Right atrium auricular region (tissue), 2 donors: ENCODE measurements at regions not wholly inside any gene's neighbourhood (a gene's known extent, or its start where the extent isn't known, plus 50 kb on each side); places are given as distances from the start of the nearest gene placed in this dataset.

Experiments
- DNase-seq: peaks from one replicate; pipeline ENCODE4 v3.0.0-alpha.2; 2019; ENCODE audit warnings: low spot score
- H3K27ac ChIP-seq, 2 donors: fragments of 200-600 bp; sonication (generic); 1 replicate in 1 of 2; 2 replicates in 1 of 2; pipeline ENCODE4 v1.5.1; 2016 to 2019
- H3K27me3 ChIP-seq, 2 donors: fragments of 200-600 bp; sonication (generic); one replicate each; pipeline versions ENCODE4 v1.5.1 to v1.6.0; 2017 to 2019
- H3K36me3 ChIP-seq: fragments of 200-600 bp; sonication (generic); one replicate; pipeline ENCODE4 v1.5.1; 2016
- H3K4me1 ChIP-seq, 2 donors: fragments of 200-600 bp; sonication (generic); one replicate each; pipeline versions ENCODE4 v1.5.1 to v1.6.0; 2017 to 2019
- H3K4me3 ChIP-seq, 2 donors: fragments of 200-600 bp; sonication (generic); 1 replicate in 1 of 2; 2 replicates in 1 of 2; pipeline ENCODE4 v1.5.1; 2017 to 2019; ENCODE audit warnings: mild to moderate bottlenecking in 1 of 2, moderate library complexity in 1 of 2
- H3K9me3 ChIP-seq, 2 donors: fragments of 200-600 bp; sonication (generic); one replicate each; pipeline ENCODE4 v1.5.1; 2019
- TF ChIP-seq, protein P1 (sequence below), 2 donors: fragments of 200-600 bp; sonication (generic); IDR thresholded peaks; one replicate each; pipeline ENCODE4 v1.5.1; 2019; ENCODE audit warnings: antibody characterized with exemption in 2 of 2

DNA sequence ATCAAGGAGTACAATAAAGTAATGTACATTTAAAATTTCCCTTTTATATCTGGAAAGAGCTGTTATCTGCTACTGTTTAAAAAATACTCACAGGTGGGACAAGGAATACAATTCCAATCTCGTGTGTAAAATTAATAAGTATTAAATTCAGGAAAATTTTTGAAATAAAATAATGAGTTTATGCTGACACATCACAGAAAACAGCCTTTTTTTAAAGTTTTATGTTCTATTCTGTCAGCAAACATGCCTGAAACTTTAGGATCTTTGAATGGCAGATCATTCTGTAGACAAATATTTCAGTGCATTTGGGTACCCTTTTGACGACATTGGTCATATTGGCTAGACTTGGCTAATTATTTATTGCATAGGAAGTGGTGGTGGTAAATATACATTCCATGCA lies 254.4 kb upstream of the ETAA1 start:
- TF ChIP-seq, protein P1, sequence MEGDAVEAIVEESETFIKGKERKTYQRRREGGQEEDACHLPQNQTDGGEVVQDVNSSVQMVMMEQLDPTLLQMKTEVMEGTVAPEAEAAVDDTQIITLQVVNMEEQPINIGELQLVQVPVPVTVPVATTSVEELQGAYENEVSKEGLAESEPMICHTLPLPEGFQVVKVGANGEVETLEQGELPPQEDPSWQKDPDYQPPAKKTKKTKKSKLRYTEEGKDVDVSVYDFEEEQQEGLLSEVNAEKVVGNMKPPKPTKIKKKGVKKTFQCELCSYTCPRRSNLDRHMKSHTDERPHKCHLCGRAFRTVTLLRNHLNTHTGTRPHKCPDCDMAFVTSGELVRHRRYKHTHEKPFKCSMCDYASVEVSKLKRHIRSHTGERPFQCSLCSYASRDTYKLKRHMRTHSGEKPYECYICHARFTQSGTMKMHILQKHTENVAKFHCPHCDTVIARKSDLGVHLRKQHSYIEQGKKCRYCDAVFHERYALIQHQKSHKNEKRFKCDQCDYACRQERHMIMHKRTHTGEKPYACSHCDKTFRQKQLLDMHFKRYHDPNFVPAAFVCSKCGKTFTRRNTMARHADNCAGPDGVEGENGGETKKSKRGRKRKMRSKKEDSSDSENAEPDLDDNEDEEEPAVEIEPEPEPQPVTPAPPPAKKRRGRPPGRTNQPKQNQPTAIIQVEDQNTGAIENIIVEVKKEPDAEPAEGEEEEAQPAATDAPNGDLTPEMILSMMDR (IDR thresholded peaks at IDR 0.05): no peak
- H3K4me3 ChIP-seq: no peak overlapping the region

DNA sequence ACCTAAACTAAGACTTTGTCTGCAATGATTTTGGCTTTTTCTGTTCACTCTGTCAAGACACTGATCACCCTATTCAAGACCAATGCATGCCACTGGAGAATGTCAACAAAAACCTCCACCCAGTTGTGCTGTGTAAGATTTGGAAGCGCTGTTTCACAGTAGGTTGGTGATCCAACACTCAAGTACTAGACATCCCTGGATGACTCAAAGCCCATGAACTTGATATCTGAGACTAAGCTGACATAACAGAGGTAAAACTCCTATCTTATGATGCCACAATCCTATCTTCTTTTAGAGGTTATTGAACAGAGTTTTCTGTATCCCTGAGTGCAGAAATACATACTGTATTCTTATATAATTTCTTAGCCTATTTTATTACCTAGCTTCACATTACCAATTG lies 251.3 kb upstream of the ETAA1 start:
- no peaks in the 10 kb centered on the region for H3K4me1 ChIP-seq
- no peak overlapping the region for H3K4me3 ChIP-seq
- H3K27me3 ChIP-seq: no peaks in the 10 kb centered on the region
- H3K36me3 ChIP-seq: no peaks in the 10 kb centered on the region
- no peak for DNase-seq
- H3K9me3 ChIP-seq: no peaks in the 10 kb centered on the region
- H3K27ac ChIP-seq: no peak overlapping the region
- TF ChIP-seq, protein P1 (IDR thresholded peaks at IDR 0.05): no peak

More for the DNA sequence above, 254.4 kb upstream of the ETAA1 start:
- Histone ChIP-seq H3K27ac (no peak overlapping the region), H3K4me1 (no peaks in the 10 kb centered on the region), H3K36me3 (no peaks in the 10 kb centered on the region), H3K9me3 (no peaks in the 10 kb centered on the region), H3K27me3 (no peaks in the 10 kb centered on the region)
- no peak for DNase-seq

DNA sequence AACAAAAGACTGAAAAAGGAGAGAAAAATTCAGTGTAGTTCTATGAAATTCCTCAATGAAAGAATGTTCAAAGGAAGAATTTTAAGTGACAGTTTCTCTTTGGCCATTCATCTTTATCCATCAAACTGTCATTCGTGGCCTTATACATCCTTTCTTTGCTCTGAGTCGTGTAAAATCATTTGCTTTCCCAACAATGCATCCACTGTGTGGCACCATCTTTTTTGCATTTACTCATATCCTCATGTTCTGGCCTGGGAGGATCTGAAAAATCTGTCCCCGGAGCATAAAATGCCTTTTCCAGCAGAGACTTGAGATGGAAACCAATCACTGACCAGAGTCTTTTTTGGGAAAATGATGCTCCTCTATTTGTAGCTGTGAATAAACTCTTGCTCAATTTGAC lies 240.3 kb upstream of the ETAA1 start:
- DNase-seq: no peak

DNA sequence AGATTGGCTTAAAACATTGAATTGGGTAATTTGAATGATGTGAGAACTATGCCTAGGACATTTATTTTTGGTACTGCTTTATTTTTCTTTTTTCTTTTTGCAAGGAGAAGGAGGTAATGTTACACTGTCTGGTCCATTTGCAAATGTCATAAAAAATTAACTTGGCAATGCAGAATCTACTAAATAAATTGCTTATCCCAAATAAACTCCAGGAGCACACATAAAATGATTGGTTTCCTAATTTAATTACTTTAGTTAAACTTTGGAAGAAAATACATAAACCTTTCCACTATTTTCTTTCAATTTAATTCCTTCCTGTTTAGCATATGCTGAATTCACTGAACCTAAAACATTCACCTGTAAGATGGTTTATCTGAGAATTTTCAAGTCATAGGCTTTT lies 238.4 kb upstream of the ETAA1 start:
- no peak overlapping the region for H3K4me3 ChIP-seq
- TF ChIP-seq, protein P1 (IDR thresholded peaks at IDR 0.05): no peak
- H3K27ac ChIP-seq: no peak overlapping the region
- DNase-seq: no peak
- no peaks in the 10 kb centered on the region for H3K36me3 ChIP-seq
- no peaks in the 10 kb centered on the region for H3K27me3 ChIP-seq
- H3K9me3 ChIP-seq: no peaks in the 10 kb centered on the region
- H3K4me1 ChIP-seq: no peaks in the 10 kb centered on the region

More for the DNA sequence above, 240.3 kb upstream of the ETAA1 start:
- peaks cover 0 to 15% of the 10 kb centered on the region in 2 donors for H3K9me3 ChIP-seq
- H3K4me1 ChIP-seq: no peaks in the 10 kb centered on the region
- no peak overlapping the region for H3K27ac ChIP-seq
- TF ChIP-seq, protein P1 (IDR thresholded peaks at IDR 0.05): no peak
- H3K36me3 ChIP-seq: no peaks in the 10 kb centered on the region
- H3K27me3 ChIP-seq: no peaks in the 10 kb centered on the region
- no peak overlapping the region for H3K4me3 ChIP-seq

DNA sequence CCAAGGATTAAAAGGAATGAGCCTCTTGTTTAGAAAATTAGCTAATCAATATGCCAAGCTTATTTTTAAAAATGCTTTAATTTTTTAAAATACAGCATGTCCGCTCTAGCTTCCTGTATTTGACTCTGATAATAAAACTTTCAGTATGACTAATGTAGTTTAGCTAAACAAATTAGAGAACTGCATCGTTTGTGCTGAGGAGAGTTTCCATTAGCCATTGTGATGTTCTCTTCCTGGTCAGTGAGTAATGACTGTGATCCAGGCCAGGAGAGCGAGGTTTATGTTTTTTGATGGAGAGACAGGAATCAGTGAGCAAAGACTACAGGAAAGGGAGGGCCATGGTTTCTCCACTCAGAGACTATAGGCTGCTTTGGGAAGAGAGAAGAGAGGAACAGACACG lies 237.2 kb upstream of the ETAA1 start:
- Histone ChIP-seq H3K27me3 (no peaks in the 10 kb centered on the region), H3K36me3 (no peaks in the 10 kb centered on the region), H3K9me3 (no peaks in the 10 kb centered on the region), H3K4me1 (no peaks in the 10 kb centered on the region), H3K4me3 (no peak overlapping the region), H3K27ac (no peak overlapping the region)
- DNase-seq: no peak
- TF ChIP-seq, protein P1 (IDR thresholded peaks at IDR 0.05): no peak

DNA sequence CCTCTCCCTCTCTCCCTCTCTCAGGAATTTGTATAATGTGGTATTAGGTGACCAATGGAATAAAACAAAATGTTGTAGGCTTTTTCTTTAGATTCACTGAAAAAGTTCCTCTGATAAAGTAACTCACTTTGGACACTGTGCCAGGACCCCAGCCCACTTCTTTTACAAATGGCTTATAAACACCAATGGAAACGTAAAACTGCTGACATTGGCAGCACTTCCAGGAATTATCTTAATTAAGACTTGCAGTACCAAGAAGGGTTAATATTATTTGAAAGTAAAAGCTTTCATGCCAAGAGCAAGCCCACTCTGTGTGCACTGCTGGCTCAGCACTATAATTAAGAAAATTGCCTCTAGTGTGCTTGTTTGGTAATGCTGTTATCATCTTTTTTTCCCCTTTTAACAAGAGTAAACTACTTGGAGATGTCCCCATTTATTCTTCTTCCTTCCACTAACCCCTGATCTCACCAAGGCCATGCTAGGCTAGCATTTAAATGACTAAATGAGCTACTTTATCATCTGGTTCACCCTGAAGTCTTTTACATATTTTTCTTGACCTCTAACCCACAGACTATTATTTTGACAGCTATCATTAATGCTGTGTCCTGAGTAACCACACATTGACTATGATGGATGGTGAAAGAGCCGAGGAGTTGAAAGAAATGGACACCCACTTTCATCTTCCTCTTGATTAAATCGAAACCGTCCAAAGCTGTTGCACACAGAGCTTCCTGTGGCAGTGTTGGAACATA lies 232.2 kb upstream of the ETAA1 start:
- DNase-seq: no peak
- H3K4me3 ChIP-seq: no peak overlapping the region
- no peaks in the 10 kb centered on the region for H3K27me3 ChIP-seq
- TF ChIP-seq, protein P1 (IDR thresholded peaks at IDR 0.05): no peak
- no peaks in the 10 kb centered on the region for H3K4me1 ChIP-seq
- no peaks in the 10 kb centered on the region for H3K36me3 ChIP-seq
- no peak overlapping the region for H3K27ac ChIP-seq
- H3K9me3 ChIP-seq: peaks cover 0 to 6% of the 10 kb centered on the region in 2 donors
